HCT116 (cell line): ENCODE measurements at regions not wholly inside any gene's neighbourhood (a gene's known extent, or its start where the extent isn't known, plus 50 kb on each side); places are given as distances from the start of the nearest gene placed in this dataset.

Experiments used
- EZH2 ChIP-seq: fragments of 200-600 bp; sonication (generic); IDR thresholded peaks from 2 replicates; pipeline ENCODE4 v1.6.1; 2017; ENCODE audit warnings: antibody characterized with exemption, mixed run types
- EZH2phosphoT487 ChIP-seq: fragments of 200-600 bp; IDR thresholded peaks from 2 replicates; pipeline ENCODE4 v1.6.1; 2018; ENCODE audit warnings: antibody characterized with exemption, borderline replicate concordance
- FOSL1 ChIP-seq: IDR thresholded peaks from 2 replicates; pipeline ENCODE4 v1.6.1; 2012; ENCODE audit warnings: low read depth
- JUND ChIP-seq: IDR thresholded peaks from 2 replicates; pipeline ENCODE4 v1.6.1; 2012
- POLR2A ChIP-seq: IDR thresholded peaks from 2 replicates; pipeline ENCODE4 v1.7.0; 2011; ENCODE audit warnings: borderline replicate concordance; ENCODE audit not compliant: insufficient read depth, insufficient read length; ENCODE audit errors: extremely low read depth
- POLR2AphosphoS5 ChIP-seq: IDR thresholded peaks from 2 replicates; pipeline ENCODE4 v1.6.1; 2011; ENCODE audit warnings: mild to moderate bottlenecking, low read depth, low read length, moderate library complexity
- RAD21 ChIP-seq: IDR thresholded peaks from 2 replicates; pipeline ENCODE4 v1.6.1; 2012; ENCODE audit warnings: low read depth, mild to moderate bottlenecking
- SP1 ChIP-seq: IDR thresholded peaks from 2 replicates; pipeline ENCODE4 v1.6.1; 2012; ENCODE audit warnings: low read depth
- YY1 ChIP-seq: IDR thresholded peaks from 2 replicates; pipeline ENCODE4 v1.6.1; 2011; ENCODE audit warnings: low read length, low read depth, moderate library complexity, mild to moderate bottlenecking; ENCODE audit not compliant: insufficient replicate concordance; ENCODE audit errors: extremely low read depth
- TF ChIP-seq, protein P1 (sequence below), 3 experiments: fragments of 200-600 bp in 1 of 3; sonication (generic) in 1 of 3; IDR thresholded peaks in 2 of 3; conservative IDR thresholded peaks in 1 of 3; 2 replicates each; pipeline ENCODE4 v1.5.1; 2012 to 2017; ENCODE audit warnings: low read depth in 2 of 3, low read length in 2 of 3, antibody characterized with exemption in 1 of 3, borderline replicate concordance in 1 of 3, control low read depth in 1 of 3, mild to moderate bottlenecking in 1 of 3, mixed read lengths in 1 of 3, mixed run types in 1 of 3, moderate library complexity in 1 of 3; ENCODE audit not compliant: insufficient read depth in 1 of 3
- TF ChIP-seq, protein P2 (sequence below): IDR thresholded peaks from 2 replicates; pipeline ENCODE4 v1.6.1; 2012; ENCODE audit warnings: low read depth

DNA sequence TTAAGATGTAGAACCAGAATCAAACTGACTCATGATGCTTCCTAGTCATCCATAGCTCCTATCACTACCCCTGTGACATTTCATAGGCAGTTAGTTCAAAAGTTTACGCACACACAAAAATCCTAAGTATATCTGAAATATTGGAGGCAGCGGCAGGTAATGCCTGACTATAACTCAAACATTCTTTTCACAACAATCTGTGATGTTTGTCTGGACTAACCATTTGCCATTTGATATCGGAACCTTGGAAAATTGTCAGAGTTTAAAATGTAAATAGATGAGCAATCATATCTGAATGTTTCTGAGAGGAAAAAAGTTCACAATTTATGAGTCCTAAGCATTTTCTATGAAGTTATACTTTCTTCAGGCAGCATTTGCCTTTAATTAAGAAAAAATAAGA, 1078.2 kb downstream of the EPHA7 start:
- TF ChIP-seq, protein P1, sequence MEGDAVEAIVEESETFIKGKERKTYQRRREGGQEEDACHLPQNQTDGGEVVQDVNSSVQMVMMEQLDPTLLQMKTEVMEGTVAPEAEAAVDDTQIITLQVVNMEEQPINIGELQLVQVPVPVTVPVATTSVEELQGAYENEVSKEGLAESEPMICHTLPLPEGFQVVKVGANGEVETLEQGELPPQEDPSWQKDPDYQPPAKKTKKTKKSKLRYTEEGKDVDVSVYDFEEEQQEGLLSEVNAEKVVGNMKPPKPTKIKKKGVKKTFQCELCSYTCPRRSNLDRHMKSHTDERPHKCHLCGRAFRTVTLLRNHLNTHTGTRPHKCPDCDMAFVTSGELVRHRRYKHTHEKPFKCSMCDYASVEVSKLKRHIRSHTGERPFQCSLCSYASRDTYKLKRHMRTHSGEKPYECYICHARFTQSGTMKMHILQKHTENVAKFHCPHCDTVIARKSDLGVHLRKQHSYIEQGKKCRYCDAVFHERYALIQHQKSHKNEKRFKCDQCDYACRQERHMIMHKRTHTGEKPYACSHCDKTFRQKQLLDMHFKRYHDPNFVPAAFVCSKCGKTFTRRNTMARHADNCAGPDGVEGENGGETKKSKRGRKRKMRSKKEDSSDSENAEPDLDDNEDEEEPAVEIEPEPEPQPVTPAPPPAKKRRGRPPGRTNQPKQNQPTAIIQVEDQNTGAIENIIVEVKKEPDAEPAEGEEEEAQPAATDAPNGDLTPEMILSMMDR (IDR thresholded peaks at IDR 0.05 in 2 of 3, conservative IDR thresholded peaks at IDR 0.05 in 1 of 3; ENCODE audit: borderline replicate concordance in 1 of 3, insufficient read depth in 1 of 3, low read depth in 2 of 3, low read length in 2 of 3) = no peak
- TF ChIP-seq, protein P2, sequence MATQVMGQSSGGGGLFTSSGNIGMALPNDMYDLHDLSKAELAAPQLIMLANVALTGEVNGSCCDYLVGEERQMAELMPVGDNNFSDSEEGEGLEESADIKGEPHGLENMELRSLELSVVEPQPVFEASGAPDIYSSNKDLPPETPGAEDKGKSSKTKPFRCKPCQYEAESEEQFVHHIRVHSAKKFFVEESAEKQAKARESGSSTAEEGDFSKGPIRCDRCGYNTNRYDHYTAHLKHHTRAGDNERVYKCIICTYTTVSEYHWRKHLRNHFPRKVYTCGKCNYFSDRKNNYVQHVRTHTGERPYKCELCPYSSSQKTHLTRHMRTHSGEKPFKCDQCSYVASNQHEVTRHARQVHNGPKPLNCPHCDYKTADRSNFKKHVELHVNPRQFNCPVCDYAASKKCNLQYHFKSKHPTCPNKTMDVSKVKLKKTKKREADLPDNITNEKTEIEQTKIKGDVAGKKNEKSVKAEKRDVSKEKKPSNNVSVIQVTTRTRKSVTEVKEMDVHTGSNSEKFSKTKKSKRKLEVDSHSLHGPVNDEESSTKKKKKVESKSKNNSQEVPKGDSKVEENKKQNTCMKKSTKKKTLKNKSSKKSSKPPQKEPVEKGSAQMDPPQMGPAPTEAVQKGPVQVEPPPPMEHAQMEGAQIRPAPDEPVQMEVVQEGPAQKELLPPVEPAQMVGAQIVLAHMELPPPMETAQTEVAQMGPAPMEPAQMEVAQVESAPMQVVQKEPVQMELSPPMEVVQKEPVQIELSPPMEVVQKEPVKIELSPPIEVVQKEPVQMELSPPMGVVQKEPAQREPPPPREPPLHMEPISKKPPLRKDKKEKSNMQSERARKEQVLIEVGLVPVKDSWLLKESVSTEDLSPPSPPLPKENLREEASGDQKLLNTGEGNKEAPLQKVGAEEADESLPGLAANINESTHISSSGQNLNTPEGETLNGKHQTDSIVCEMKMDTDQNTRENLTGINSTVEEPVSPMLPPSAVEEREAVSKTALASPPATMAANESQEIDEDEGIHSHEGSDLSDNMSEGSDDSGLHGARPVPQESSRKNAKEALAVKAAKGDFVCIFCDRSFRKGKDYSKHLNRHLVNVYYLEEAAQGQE = no peak
- TF ChIP-seq POLR2A = no peak
- no peak for TF ChIP-seq RAD21
- TF ChIP-seq POLR2AphosphoS5 = no peak
- TF ChIP-seq SP1 = no peak
- TF ChIP-seq FOSL1 = no peak
- TF ChIP-seq YY1 = no peak
- TF ChIP-seq EZH2phosphoT487 = no peak
- TF ChIP-seq EZH2 = no peak
- no peak for TF ChIP-seq JUND
